GM06990 (cell line): ENCODE measurements at regions not wholly inside any gene's neighbourhood (a gene's known extent, or its start where the extent isn't known, plus 50 kb on each side); places are given as distances from the start of the nearest gene placed in this dataset.

Experiments used
- DNase-seq: peaks from one replicate; pipeline ENCODE4 v3.0.0-alpha.2; 2011; ENCODE audit not compliant: insufficient read length; ENCODE audit errors: extremely low read depth
- H3K27me3 ChIP-seq: replicated peaks from 2 replicates; pipeline ENCODE4 v1.6.0; 2011; ENCODE audit warnings: low read length; ENCODE audit not compliant: control insufficient read depth, insufficient read depth
- H3K36me3 ChIP-seq: 2 replicates; pipeline ENCODE4 v1.5.1; 2011; ENCODE audit warnings: low read length; ENCODE audit not compliant: control insufficient read depth, insufficient read depth
- H3K4me3 ChIP-seq: replicated peaks from 2 replicates; pipeline ENCODE4 v1.5.1; 2011; ENCODE audit warnings: low read depth, mild to moderate bottlenecking, control low read depth, low read length
- TF ChIP-seq, protein P1 (sequence below): IDR thresholded peaks from 2 replicates; pipeline ENCODE4 v1.5.1; 2011; ENCODE audit warnings: low read length, control low read depth, mild to moderate bottlenecking, inconsistent platforms; ENCODE audit not compliant: insufficient read depth, poor library complexity, severe bottlenecking

DNA sequence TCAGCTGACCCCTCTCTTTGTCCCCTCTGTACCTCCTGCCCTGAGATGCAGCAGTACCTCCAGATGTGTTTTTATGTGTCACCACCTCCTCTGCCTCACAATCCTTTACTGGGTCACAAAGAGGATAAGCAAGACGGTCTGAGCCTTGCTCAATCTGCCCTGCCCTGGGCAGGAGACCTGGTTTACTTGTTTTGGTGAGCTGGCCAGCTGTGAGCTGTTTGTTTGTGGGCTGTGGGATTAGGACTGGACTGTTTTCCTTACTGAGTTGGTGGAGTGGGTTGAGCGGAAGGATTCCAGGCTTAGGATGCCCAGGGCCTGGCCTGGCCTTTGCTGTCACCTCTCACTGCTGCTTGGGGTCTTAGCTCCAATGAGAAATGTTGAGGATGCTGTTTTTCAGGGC lies 299.5 kb downstream of the SRBD1 start:
- TF ChIP-seq, protein P1, sequence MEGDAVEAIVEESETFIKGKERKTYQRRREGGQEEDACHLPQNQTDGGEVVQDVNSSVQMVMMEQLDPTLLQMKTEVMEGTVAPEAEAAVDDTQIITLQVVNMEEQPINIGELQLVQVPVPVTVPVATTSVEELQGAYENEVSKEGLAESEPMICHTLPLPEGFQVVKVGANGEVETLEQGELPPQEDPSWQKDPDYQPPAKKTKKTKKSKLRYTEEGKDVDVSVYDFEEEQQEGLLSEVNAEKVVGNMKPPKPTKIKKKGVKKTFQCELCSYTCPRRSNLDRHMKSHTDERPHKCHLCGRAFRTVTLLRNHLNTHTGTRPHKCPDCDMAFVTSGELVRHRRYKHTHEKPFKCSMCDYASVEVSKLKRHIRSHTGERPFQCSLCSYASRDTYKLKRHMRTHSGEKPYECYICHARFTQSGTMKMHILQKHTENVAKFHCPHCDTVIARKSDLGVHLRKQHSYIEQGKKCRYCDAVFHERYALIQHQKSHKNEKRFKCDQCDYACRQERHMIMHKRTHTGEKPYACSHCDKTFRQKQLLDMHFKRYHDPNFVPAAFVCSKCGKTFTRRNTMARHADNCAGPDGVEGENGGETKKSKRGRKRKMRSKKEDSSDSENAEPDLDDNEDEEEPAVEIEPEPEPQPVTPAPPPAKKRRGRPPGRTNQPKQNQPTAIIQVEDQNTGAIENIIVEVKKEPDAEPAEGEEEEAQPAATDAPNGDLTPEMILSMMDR = no peak
- Histone ChIP-seq H3K4me3 (no peak overlapping the region), H3K27me3 (no peaks in the 10 kb centered on the region; the same call in 1 of the 2 replicates), H3K36me3 (no peaks in the 10 kb centered on the region)
- DNase-seq = no peak

DNA sequence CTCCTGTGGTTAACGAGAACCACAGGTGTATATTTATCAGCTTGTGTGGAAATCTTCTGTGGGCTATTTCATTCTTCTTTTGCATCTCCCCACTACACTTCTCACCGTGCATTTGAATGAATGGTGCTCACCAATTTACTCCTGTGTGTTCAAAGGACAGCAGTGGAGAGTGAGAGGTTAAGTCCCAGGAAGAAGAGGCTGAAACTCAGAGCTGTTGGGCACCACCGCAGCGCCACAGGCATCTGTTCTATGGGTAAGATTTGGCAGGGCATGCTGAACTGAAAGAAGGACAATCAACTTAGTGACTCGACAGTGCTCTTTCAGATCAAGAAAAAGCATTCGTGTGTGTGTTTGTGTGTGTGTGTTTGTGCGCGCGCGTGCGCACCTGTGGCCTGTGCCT lies 297.9 kb upstream of the SIX2 start:
- Histone ChIP-seq H3K4me3 (no peak overlapping the region), H3K36me3 (no peaks in the 10 kb centered on the region), H3K27me3 (no peaks in the 10 kb centered on the region)
- TF ChIP-seq, protein P1 = no peak
- DNase-seq = no peak

DNA sequence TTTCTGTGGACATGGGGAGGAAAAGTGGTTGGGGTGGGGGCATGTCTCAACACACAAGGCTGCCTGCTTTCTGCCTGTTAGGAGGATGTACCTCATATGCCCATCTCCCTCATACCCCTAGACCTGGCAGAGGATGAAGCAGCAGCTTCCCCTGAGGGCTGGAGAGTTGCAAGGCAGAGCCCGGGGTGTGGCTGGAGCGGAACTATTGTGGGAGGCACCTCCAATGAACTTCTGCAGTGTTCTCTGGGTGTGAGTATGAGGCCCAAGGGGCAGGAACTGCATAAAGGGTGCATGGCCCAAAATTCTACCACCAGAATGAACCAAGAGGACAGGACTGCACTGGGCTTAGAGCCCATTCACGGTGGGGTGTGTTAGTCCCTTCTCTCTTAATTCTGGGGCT lies 296.3 kb upstream of the SIX2 start:
- DNase-seq = no peak
- no peaks in the 10 kb centered on the region; the same call in 1 of the 2 replicates for H3K27me3 ChIP-seq
- TF ChIP-seq, protein P1 = no peak
- no peaks in the 10 kb centered on the region for H3K36me3 ChIP-seq
- H3K4me3 ChIP-seq = no peak overlapping the region

DNA sequence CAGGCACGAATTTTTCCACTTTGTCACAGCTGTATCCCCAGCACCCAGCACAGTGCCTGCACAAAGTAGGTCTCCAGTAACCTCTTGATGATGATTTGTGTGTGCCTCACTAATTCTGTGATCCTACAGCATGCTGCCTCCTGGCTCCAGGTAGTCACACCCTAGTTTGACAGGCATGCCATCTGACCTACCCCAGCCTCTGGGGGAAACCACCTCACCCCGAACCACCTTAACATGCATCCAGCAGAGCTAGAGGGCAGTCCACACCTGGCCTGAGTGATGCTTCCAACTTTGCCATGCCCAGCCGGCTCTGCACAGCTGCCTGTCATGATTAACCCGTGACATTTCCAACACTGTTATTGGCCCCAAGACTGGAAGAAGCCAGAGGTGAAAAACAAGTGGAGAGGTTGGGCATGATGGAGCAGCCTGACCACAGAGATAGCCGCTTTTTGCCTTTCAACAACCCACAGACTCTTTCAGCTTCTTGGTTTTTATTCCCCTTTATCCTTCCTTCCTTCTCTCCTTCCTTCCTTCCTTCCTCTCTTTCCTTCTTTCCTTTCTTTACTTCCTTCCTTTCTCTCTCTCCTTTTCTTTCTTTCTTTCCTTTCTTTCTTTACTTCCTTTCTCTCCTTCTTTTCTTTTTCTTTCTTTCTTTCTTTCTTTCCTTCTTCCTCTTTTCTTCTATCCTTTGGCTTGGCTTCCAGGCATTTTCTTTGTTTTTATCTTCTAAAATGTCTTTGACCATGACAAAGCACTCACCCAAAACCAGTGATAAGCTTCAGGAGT lies 294.4 kb upstream of the SIX2 start:
- H3K4me3 ChIP-seq = no peak overlapping the region
- no peaks in the 10 kb centered on the region for H3K36me3 ChIP-seq
- TF ChIP-seq, protein P1 = no peak
- no peaks in the 10 kb centered on the region; the same call in none of the 2 replicates for H3K27me3 ChIP-seq
- no peak for DNase-seq

DNA sequence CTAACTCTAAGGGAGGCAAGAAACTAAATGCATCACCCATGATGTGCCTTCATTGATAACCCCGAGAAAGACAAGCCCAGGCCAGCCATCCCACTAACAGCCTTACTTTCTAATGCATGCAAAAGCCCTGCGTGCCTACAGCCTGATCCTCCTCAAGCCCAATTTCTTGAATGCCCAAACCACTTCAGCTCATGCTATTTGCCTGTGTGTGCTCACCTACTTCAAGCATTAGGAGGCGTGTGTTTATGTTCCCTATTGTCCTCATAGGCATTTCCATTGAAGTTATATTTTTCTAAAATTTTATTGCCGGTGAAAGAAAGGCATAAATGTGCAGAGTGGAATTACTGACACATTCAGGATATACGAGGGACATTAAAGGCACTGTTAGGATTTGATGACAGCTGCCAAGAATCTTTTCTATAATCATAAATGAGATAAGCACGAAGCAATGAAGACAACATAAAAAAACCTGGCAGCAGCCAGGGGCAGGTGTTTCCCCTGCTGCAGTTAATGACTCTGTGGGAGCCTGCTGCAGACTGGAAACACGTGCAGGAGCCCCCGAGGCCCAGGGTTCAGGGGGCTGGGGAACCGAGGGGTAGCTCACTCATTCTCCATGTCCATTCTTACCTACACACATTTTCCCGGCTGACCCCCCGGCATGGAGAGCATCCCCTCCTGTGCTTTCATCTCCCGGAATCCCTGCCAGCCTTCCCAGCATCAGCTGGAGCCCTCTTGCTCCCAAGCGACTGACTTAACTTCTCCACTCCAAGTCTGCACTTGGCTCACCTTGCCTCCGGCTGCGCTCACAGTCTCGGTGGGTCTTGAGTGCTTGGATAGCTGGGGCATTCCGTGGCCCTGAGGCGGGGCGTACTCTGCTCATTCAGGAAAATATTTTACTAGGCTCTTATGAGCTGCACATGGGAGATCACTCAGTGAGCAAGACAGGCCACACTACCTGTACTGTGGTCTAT lies 292.3 kb upstream of the SIX2 start:
- H3K36me3 ChIP-seq = no peaks in the 10 kb centered on the region
- H3K27me3 ChIP-seq = no peaks in the 10 kb centered on the region; the same call in none of the 2 replicates
- no peak overlapping the region for H3K4me3 ChIP-seq
- TF ChIP-seq, protein P1 = no peak
- no peak for DNase-seq
